Ovary (tissue), 7 donors: ENCODE measurements at regions not wholly inside any gene's neighbourhood (a gene's known extent, or its start where the extent isn't known, plus 50 kb on each side); places are given as distances from the start of the nearest gene placed in this dataset.

Experiments
- DNase-seq, 5 donors: peaks; one replicate each; pipeline ENCODE4 v3.0.0-alpha.2; 2019 to 2020
- H3K27ac ChIP-seq, 2 donors: fragments of 200-600 bp; one replicate each; pipeline versions ENCODE4 v1.5.1 to v1.8.0; 2019 to 2022
- H3K27me3 ChIP-seq: fragments of 200-600 bp; one replicate; pipeline ENCODE4 v1.8.0; 2022
- H3K36me3 ChIP-seq: fragments of 200-600 bp; sonication (generic); one replicate; pipeline ENCODE4 v1.5.1; 2019
- H3K4me1 ChIP-seq: one replicate; pipeline ENCODE4 v1.8.1; 2013; ENCODE audit warnings: mild to moderate bottlenecking, moderate library complexity; ENCODE audit not compliant: insufficient read depth
- H3K4me3 ChIP-seq: fragments of 200-600 bp; sonication (generic); one replicate; pipeline ENCODE4 v1.5.1; 2017
- H3K9me3 ChIP-seq, 2 donors: fragments of 200-600 bp in 1 of 2; sonication (generic) in 1 of 2; one replicate each; pipeline versions ENCODE4 v1.5.1 to v1.8.1; 2013 to 2019; ENCODE audit warnings: mild to moderate bottlenecking in 1 of 2, moderate library complexity in 1 of 2
- CTCF ChIP-seq, 3 donors: fragments of 450-650 bp in 2 of 3; fragments of 200-600 bp in 1 of 3; IDR thresholded peaks; one replicate each; pipeline versions ENCODE4 v1.5.1 to v1.8.0; 2016 to 2022; ENCODE audit warnings: antibody characterized with exemption in 3 of 3, mild to moderate bottlenecking in 1 of 3
- EP300 ChIP-seq: sonication (generic); formaldehyde crosslinking; IDR thresholded peaks from one replicate; pipeline ENCODE4 v1.6.1; 2017; ENCODE audit warnings: antibody characterized with exemption
- POLR2A ChIP-seq: fragments of 450-650 bp; IDR thresholded peaks from one replicate; pipeline ENCODE4 v1.6.1; 2017; ENCODE audit warnings: antibody characterized with exemption, mild to moderate bottlenecking, moderate library complexity
- WGBS, 3 donors: extraction: QIAGEN DNeasy Blood & Tissue Kit in 1 of 3; methylation state at CpG; one replicate each; pipeline versions ENCODE4 v1.1.5 to v1.1.7; 2013 to 2017; 5-methylcytosine and 5-hydroxymethylcytosine counted together
- intact Hi-C, 4 donors: fragments of 100-400 bp; cut with DNase I; formaldehyde crosslinking; loops; one replicate each; pipeline versions ENCODE4 v1.11.0 to v1.15.1; 2022 to 2023
- donor health status: DM: no; HTN: no; CAD: no; lungs with moderate emphysema.
- donor health status: DM: no; HTN: no; CAD: no.
- donor health status: Bipolar disorder and iron deficiency.
- donor health status: DM: no; HTN: no; CAD: no.
- donor health status: DM: yes; HTN: yes; CAD: no.

- Histone ChIP-seq H3K4me3 (no peak overlapping the region), H3K36me3 (no peaks in the 10 kb centered on the region), H3K27ac (no peak overlapping the region), H3K4me1 (no peaks in the 10 kb centered on the region), H3K9me3 (no peaks in the 10 kb centered on the region), H3K27me3 (no peaks in the 10 kb centered on the region)
- intact Hi-C loops, result no loop called here
- DNase-seq, result no peak
- WGBS, 3 donors, result 90 to 93% (median 90%) methylated on average over 3 of the region's 3 CpGs
- TF ChIP-seq POLR2A (no peak), EP300 (no peak)
Observed at GRCh38 chr3:94912656-94913055, 849.8 kb downstream of the NSUN3 start.

- H3K9me3 ChIP-seq, result no peaks in the 10 kb centered on the region
- no peak overlapping the region for H3K27ac ChIP-seq
- no peak for DNase-seq
- intact Hi-C loops, result no loop called here
- no peaks in the 10 kb centered on the region for H3K27me3 ChIP-seq
- no peaks in the 10 kb centered on the region for H3K4me1 ChIP-seq
- H3K36me3 ChIP-seq, result no peaks in the 10 kb centered on the region
- TF ChIP-seq CTCF (IDR thresholded peaks at IDR 0.05), result no peak
- no peak for TF ChIP-seq EP300
- no peak for TF ChIP-seq POLR2A
- no peak overlapping the region for H3K4me3 ChIP-seq
- 93 to 95% (median 94%) methylated on average over 8 of the region's 8 CpGs for WGBS, 3 donors
Observed at GRCh38 chr3:94927175-94927574, 864.3 kb downstream of the NSUN3 start.

GRCh38 chr3:94928921-94929320 lies 866.1 kb downstream of the NSUN3 start:
- Histone ChIP-seq H3K27me3 (no peaks in the 10 kb centered on the region), H3K9me3 (no peaks in the 10 kb centered on the region), H3K4me1 (no peaks in the 10 kb centered on the region), H3K27ac (no peak overlapping the region), H3K36me3 (no peaks in the 10 kb centered on the region), H3K4me3 (no peak overlapping the region)
- DNase-seq, result no peak
- 81 to 92% (median 83%) methylated on average over 4 of the region's 4 CpGs for WGBS, 3 donors
- intact Hi-C loops, result no loop called here
- TF ChIP-seq CTCF (IDR thresholded peaks at IDR 0.05), result no peak
- TF ChIP-seq POLR2A, result no peak
- no peak for TF ChIP-seq EP300

GRCh38 chr3:94935738-94936580 lies 873.1 kb downstream of the NSUN3 start:
- intact Hi-C loops, result no loop called here
- no peak for DNase-seq
- H3K36me3 ChIP-seq, result no peaks in the 10 kb centered on the region
- TF ChIP-seq EP300 (no peak), CTCF (IDR thresholded peaks at IDR 0.05) (no peak), POLR2A (no peak)
- no peaks in the 10 kb centered on the region for H3K4me1 ChIP-seq
- no peak overlapping the region for H3K27ac ChIP-seq
- H3K9me3 ChIP-seq, result no peaks in the 10 kb centered on the region
- no peaks in the 10 kb centered on the region for H3K27me3 ChIP-seq
- 86 to 87% (median 86%) methylated on average over 5 of the region's 5 CpGs for WGBS, 3 donors
- H3K4me3 ChIP-seq, result no peak overlapping the region

GRCh38 chr3:94937980-94938379 lies 875.1 kb downstream of the NSUN3 start:
- H3K9me3 ChIP-seq, result no peaks in the 10 kb centered on the region
- no peak overlapping the region for H3K4me3 ChIP-seq
- TF ChIP-seq POLR2A (no peak), EP300 (no peak), CTCF (IDR thresholded peaks at IDR 0.05) (no peak)
- H3K36me3 ChIP-seq, result no peaks in the 10 kb centered on the region
- H3K27me3 ChIP-seq, result no peaks in the 10 kb centered on the region
- H3K27ac ChIP-seq, result no peak overlapping the region
- intact Hi-C loops, result no loop called here
- H3K4me1 ChIP-seq, result no peaks in the 10 kb centered on the region
- 96 to 98% (median 97%) methylated on average over 34 of the region's 34 CpGs for WGBS, 3 donors
- no peak for DNase-seq
